Urinary bladder (tissue), 3 donors: ENCODE measurements at regions not wholly inside any gene's neighbourhood (a gene's known extent, or its start where the extent isn't known, plus 50 kb on each side); places are given as distances from the start of the nearest gene placed in this dataset.
"Not testable (repeated sequence)": the region's sequence is repeated elsewhere in the genome, so short reads cannot be mapped to it uniquely, and the experiment has no call there.

Source experiments
- DNase-seq: peaks from one replicate; pipeline ENCODE4 v3.0.0-alpha.2; 2015; ENCODE audit errors: extremely low spot score
- H3K27ac ChIP-seq: one replicate; pipeline ENCODE4 v1.5.1; 2013; ENCODE audit warnings: low read depth, mild to moderate bottlenecking, moderate library complexity
- H3K36me3 ChIP-seq: one replicate; pipeline ENCODE4 v1.6.1; 2013; ENCODE audit warnings: mild to moderate bottlenecking, moderate library complexity; ENCODE audit not compliant: insufficient read depth
- H3K4me1 ChIP-seq: one replicate; pipeline ENCODE4 v1.6.1; 2013; ENCODE audit warnings: mild to moderate bottlenecking, moderate library complexity; ENCODE audit not compliant: insufficient read depth
- H3K4me3 ChIP-seq: one replicate; pipeline ENCODE4 v1.5.1; 2013; ENCODE audit warnings: low read depth, low read length
- WGBS: extraction: QIAGEN DNeasy Blood & Tissue Kit; methylation state at CpG from one replicate; pipeline ENCODE4 v1.1.7; 2013; 5-methylcytosine and 5-hydroxymethylcytosine counted together
- donor health status: healthy with polysubstance abuse.
- donor health status: healthy.

DNA sequence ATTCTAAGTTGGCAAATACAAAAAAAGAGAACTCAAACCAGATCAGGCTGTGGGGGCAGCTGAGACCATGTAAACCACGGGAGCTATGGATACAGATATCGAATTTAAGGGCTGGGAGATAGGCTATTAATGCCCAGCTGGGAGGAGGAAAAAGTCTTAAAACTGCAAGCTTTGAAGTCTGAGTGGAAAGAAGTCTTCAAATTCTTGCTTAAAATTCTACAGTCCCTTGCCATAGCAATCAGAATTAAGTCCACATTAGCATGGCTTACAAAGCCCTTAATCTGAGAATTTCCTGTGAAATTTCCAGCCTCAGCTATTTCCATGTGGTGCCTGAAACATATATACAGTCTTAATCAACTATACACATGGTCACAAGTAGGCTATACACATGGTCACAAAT is 465.0 kb upstream of the HSF2 start:
- Histone ChIP-seq H3K27ac (no peak overlapping the region), H3K36me3 (no peaks in the 10 kb centered on the region), H3K4me1 (no peaks in the 10 kb centered on the region), H3K4me3 (no peak overlapping the region)
- no peak for DNase-seq
- WGBS, result 72% methylated on average over 2 of the region's 2 CpGs

DNA sequence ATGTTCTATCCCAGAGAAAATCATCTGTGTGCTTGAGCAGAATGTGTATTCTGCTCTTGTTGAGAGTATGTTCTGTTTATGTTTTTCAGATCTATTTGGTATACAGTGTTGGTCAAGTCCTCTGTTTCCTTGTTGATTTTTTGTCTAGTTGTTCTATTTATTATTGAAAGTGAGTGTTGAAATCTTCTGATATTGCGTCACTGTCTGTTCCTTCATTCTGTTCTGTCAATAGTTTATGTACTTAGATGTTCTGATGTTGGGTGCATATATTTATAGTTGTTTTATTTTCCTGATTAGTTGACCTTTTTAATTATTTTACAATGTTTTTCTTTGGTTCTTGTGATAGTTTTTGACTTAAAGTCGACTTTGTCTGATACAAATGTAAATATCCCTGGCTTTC is 458.7 kb upstream of the HSF2 start:
- no peaks in the 10 kb centered on the region for H3K36me3 ChIP-seq
- no peak overlapping the region for H3K27ac ChIP-seq
- no peak overlapping the region for H3K4me3 ChIP-seq
- 84% methylated on average over 2 of the region's 2 CpGs for WGBS
- no peak for DNase-seq
- no peaks in the 10 kb centered on the region for H3K4me1 ChIP-seq

DNA sequence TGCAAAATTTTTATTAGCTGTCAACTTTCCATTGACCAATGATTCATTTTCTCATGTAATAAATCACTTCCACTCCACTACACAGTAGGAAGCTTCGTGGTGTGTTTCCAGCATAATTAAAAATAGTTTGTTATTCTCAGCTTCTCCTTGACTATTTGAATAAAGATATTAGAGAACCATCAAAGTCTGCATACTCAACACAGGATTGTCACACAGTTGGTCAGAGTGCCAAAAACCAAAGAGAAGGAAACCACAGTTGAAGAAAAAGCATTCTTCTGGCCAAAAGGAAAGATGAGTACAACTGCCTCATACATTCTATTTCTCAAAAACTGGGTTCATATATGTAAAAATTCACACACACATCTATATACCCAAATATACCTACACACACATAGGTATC is 455.1 kb upstream of the HSF2 start:
- H3K27ac ChIP-seq, result no peak overlapping the region
- DNase-seq, result no peak
- H3K36me3 ChIP-seq, result no peaks in the 10 kb centered on the region
- no peaks in the 10 kb centered on the region for H3K4me1 ChIP-seq
- 63% methylated on average over 1 of the region's 1 CpG for WGBS
- H3K4me3 ChIP-seq, result no peak overlapping the region

DNA sequence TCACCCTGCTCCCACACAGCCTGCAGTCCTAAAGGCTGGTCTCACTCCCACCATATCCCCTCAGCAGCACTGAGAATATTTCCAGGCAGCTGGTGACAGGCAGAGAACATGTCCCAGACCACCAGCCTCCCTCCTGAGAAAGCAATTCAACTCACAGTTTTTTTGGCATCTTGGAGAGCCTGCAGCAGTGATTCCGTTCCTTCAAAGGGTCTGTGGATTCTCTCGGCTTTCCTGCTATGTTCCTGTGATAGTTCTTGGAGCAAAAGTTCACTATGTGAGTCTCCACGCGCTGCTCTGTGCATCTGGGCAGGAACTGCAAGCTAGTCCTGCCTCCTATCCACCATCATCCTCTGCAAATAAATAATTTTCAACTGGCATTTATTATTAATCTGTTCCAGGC is 448.3 kb upstream of the HSF2 start:
- Histone ChIP-seq H3K4me3 (no peak overlapping the region), H3K36me3 (no peaks in the 10 kb centered on the region), H3K4me1 (no peaks in the 10 kb centered on the region), H3K27ac (no peak overlapping the region)
- no peak for DNase-seq
- WGBS, result 60% methylated on average over 4 of the region's 4 CpGs

DNA sequence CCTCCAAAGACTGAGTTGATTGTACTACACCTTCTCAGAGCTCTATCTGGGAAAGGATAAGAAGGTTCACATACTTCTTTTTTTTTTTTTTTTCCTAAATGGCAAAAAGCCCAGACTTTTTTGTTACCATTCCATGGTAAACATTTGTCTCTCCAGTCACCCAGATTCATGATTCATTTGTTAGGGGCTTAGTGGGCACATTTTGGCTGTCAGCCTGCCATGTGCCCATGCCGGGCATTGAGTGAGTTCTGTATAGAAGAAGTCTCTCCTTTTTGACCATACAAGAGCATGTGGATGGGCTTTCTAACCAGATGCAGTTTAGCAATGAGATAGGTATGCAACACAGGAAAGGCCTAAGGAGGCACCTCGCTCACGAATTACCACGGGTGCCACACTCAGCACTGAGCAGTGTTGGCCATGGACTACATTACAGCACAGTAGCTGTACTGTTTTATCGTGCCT is 447.5 kb upstream of the HSF2 start:
- no peaks in the 10 kb centered on the region for H3K36me3 ChIP-seq
- H3K4me3 ChIP-seq, result no peak overlapping the region
- 56% methylated on average over 5 of the region's 5 CpGs for WGBS
- no peaks in the 10 kb centered on the region for H3K4me1 ChIP-seq
- no peak for DNase-seq
- H3K27ac ChIP-seq, result no peak overlapping the region

DNA sequence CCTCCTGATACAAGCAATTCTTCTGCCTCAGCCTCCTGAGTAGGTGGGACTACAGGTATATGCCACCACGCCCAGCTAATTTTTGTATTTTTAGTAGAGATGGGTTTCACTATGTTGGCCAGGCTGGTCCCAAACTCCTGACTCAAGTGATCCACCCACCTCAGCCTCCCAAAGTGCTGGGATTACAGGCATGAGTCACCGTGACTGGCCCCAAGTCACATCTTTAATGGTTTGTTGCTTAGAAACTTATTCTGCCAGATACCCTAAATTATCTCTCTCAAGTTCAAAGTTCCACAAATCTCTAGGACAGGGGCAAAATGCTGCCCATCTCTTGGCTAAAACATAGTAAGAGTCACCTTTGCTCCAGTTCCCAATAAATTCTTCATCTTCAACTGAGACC is 444.1 kb upstream of the HSF2 start:
- not testable (repeated sequence) for DNase-seq, H3K36me3 ChIP-seq, H3K27ac ChIP-seq, H3K4me1 ChIP-seq, H3K4me3 ChIP-seq
- WGBS, result 87% methylated on average over 2 of the region's 2 CpGs

DNA sequence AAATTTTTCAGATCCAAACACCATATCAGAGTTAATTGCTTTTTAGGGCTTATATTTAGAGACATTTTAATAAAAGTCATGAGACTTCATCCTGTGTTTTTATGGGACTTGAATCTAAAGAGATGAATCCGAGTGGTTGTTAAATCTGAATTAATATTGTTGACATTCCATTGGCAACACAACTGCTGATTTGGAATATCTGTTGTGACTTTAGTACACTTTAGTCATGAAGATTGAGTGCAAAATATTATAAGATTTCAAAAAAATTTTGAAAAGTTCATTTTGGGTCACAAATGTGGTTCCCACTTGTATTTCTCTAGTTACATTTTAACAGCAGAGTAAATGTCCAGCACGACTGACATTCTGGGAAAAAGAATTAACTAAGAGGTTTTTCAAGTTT is 442.7 kb upstream of the HSF2 start:
- Histone ChIP-seq H3K36me3 (no peaks in the 10 kb centered on the region), H3K4me1 (no peaks in the 10 kb centered on the region), H3K27ac (no peak overlapping the region), H3K4me3 (no peak overlapping the region)
- 49% methylated on average over 2 of the region's 2 CpGs for WGBS
- no peak for DNase-seq

DNA sequence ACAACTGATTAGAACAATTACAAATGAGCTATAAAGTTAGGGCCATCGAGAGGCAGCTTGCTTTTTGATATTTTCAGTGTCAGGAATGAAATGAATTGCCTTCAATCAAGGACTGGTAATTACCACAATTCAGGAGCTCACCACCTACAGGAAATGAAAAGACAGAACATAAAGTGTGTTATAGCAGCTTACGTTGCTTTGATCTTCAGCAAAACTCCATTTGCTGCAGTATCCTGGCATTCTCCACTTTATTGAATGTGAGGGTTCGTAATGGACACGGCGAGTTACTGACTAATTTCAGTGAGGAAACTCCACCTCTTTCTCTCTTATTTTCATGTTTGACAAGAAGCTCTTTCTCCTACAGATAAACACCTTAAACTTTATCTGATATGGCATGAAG is 440.0 kb upstream of the HSF2 start:
- 45% methylated on average over 5 of the region's 5 CpGs for WGBS
- no peak for DNase-seq
- Histone ChIP-seq H3K4me1 (no peaks in the 10 kb centered on the region), H3K36me3 (no peaks in the 10 kb centered on the region), H3K4me3 (no peak overlapping the region), H3K27ac (peak overlapping the region; percentile 23)

DNA sequence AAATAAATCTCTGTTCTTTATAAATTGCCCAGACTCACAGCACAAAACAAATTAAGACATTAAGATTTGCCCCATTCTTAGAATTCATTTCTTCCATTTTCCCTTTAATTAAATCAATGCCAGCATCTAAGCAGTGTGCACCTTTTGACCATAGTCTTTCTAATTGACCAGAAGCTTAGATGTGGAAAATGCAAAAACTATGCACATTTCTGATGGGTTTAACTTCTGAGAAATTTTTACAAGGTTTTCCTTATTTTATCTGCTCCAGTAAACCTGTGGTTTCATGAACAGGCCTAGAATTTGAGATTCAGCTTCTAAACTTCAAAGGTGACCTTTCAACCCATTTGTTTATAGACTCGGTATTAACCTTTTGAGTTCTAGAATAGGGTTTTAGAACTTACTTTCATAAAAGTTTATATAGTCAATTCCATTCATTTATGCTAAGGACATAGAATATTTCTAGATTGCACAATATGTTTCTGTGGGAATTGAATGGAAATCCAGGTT is 437.8 kb upstream of the HSF2 start:
- Histone ChIP-seq H3K4me1 (no peaks in the 10 kb centered on the region), H3K27ac (no peak overlapping the region), H3K4me3 (no peak overlapping the region), H3K36me3 (no peaks in the 10 kb centered on the region)
- no peak for DNase-seq
- WGBS, result 53% methylated on average over 1 of the region's 1 CpG

DNA sequence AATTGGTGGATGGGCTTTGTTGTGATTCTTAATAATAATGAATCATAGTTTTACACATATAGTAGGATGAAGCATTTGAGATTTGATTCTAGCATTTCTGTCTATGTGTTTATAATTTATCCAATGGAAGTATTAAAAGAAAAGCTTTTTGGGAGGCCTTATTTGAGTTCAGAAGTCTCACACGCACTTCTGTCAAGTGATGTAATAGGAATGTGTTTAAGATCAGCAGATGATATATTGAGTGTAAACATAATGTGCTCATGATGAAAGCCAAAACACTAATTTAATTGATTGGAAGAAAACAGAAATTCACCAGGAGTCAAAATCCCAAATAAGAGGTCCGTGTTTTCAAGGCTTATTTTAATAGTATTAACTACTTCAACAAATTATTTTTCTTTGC is 435.6 kb upstream of the HSF2 start:
- Histone ChIP-seq H3K4me3 (no peak overlapping the region), H3K36me3 (no peaks in the 10 kb centered on the region), H3K27ac (no peak overlapping the region), H3K4me1 (no peaks in the 10 kb centered on the region)
- DNase-seq, result no peak
- 70% methylated on average over 2 of the region's 2 CpGs for WGBS

DNA sequence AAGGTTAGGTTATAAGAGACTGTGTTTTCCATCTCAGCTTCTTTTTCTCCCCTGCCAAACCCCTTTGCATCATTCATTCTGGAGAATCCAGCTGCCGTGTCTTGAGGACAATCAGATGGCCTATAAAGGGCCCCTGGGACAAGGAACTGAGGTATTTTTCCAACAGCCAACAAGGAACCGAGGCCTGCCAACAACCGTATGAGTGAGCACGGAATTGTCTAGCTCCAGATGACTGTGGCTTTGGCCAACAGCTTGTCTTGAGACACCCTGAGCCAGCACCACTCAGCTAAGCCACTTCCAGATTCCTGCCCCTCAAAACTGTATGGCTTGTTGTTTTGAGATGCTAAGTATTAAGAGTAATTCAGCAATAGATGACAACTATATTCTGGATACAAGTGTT is 433.7 kb upstream of the HSF2 start:
- Histone ChIP-seq H3K4me1 (no peaks in the 10 kb centered on the region), H3K4me3 (no peak overlapping the region), H3K36me3 (no peaks in the 10 kb centered on the region), H3K27ac (no peak overlapping the region)
- WGBS, result 89% methylated on average over 4 of the region's 4 CpGs
- no peak for DNase-seq

DNA sequence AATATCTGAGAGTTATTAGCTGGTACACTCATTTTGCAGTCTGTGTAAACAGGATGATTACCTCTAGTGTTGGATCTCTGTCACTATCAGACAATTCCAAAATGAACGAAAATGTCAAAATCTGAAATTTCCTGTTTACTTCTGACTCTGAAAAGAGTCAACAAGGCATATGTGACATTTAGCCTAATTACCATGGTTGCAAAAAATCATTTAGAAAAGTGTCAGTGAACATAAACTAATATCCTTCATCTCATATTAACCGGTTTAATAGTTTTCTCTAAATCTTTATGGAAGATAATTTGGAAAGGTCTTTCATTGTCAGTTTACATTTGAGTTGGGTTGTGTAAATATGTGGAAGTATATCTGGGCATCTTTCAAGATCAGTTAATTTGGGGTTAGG is 431.8 kb upstream of the HSF2 start:
- WGBS, result 66% methylated on average over 2 of the region's 2 CpGs
- no peak for DNase-seq

DNA sequence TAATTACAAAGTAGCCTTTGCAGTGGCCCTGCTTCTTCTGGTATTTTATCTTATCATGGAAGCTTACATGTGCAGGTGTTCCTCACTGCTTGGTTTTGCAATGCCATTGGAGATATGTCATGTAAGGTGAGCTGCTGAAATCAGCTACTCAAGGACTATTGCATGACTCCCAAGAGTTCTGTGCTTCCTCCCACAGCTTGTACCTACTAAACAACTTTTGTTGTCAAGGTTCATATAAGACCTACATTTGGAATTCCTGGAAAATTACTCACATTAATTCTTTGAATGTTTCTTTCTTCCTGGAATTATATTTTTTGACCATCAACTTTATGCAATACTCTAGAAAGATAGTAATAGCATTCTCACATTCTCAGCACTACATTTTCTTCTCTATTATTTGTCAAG is 427.5 kb upstream of the HSF2 start:
- H3K4me1 ChIP-seq, result no peaks in the 10 kb centered on the region
- H3K27ac ChIP-seq, result no peak overlapping the region
- H3K36me3 ChIP-seq, result no peaks in the 10 kb centered on the region

More for the DNA sequence above, 431.8 kb upstream of the HSF2 start:
- H3K4me3 ChIP-seq, result no peak overlapping the region
- H3K4me1 ChIP-seq, result no peaks in the 10 kb centered on the region
- no peak overlapping the region for H3K27ac ChIP-seq
- no peaks in the 10 kb centered on the region for H3K36me3 ChIP-seq

DNA sequence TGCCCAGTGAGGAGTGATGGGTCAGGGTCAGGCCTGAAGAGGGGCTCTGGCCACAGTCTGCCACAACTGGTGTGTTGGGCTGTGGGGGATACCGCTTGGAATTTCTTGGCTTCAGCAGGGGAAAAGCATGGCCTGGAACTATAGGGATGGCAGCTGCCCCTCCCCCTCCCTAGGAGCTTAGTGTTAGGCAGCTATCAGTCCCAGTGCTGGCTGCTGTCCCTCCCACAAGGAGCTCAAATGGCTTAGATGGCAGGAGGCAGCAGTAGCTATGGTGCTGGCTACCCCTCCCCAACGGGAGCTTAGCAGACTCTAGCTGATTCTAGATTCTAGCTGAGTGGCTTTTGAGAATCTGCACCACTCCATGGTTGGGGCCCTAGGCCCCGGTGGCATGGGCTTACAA is 414.5 kb upstream of the HSF2 start:
- H3K36me3 ChIP-seq, result no peaks in the 10 kb centered on the region
- no peak overlapping the region for H3K27ac ChIP-seq
- WGBS, result 91% methylated on average over 3 of the region's 3 CpGs
- no peak for DNase-seq
- no peak overlapping the region for H3K4me3 ChIP-seq
- no peaks in the 10 kb centered on the region for H3K4me1 ChIP-seq

More for the DNA sequence above, 427.5 kb upstream of the HSF2 start:
- no peak for DNase-seq
- no peak overlapping the region for H3K4me3 ChIP-seq

DNA sequence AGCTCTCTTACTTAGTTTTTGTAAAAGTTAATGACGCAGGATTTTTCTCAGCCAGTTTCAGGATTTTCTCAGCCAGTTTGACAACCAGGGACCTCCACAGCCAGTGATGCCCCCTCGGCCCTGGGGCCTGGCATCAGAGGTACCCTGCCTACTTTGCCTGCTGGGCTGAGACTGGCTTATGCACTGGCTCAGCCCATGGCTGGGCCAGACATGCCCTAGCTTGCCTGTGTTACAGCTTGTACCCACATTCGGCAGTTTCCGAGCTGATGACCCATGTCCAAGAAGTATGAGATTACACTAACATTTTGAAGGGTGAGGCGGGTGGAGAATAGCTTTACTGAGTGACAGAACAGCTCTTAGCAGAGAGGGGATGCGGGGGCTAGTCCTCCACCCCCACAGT is 406.1 kb upstream of the HSF2 start:
- no peak for DNase-seq
- no peaks in the 10 kb centered on the region for H3K36me3 ChIP-seq
- H3K4me1 ChIP-seq, result no peaks in the 10 kb centered on the region
- H3K27ac ChIP-seq, result no peak overlapping the region
- WGBS, result 86% methylated on average over 6 of the region's 6 CpGs
- no peak overlapping the region for H3K4me3 ChIP-seq
